ENCODE measurements at regions not wholly inside any gene's neighbourhood (a gene's known extent, or its start where the extent isn't known, plus 50 kb on each side); places are given as distances from the start of the nearest gene placed in this dataset.

DNA sequence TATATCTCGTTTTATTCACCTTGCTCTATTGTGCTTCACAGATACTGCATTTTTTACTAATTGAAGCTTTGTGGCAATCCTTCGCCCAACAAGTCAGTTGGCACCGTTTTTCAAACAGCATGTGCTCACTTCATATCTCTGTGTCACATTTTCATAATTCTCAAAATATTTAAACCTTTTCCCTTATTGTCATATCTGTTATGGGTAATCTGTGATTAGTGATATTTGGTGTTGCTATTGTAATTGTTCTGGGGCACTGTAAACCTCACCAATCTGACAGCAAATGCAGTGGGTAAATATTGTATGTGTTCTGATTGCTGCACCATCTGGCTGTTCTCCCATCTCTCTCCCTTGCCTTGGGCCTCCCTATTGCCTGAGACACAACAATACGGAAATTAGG lies 191.3 kb downstream of the BTG1 start:
- no peak overlapping the region for H3K9ac ChIP-seq (ENCODE audit: insufficient read length, low read depth)
- no peaks in the 10 kb centered on the region for H3K9me3 ChIP-seq (ENCODE audit: insufficient read depth, low read length)
- H3K36me3 ChIP-seq (ENCODE audit: insufficient read depth, insufficient read length, low read length): no peaks in the 10 kb centered on the region
- TF ChIP-seq YY1 (IDR thresholded peaks at IDR 0.05; ENCODE audit: insufficient read depth, insufficient read length) (no peak), ZNF274 (IDR thresholded peaks at IDR 0.05; ENCODE audit: low read depth, low read length) (no peak), SUZ12 (IDR thresholded peaks at IDR 0.05; ENCODE audit: extremely low read depth, insufficient read depth, insufficient read length) (no peak)
- no peak overlapping the region for H3K4me3 ChIP-seq (ENCODE audit: insufficient read length, low read depth)
- no peak for DNase-seq (ENCODE audit: low read depth, low spot score)
- H3K27me3 ChIP-seq (ENCODE audit: insufficient read depth, insufficient read length): no peaks in the 10 kb centered on the region
- H3K4me1 ChIP-seq (ENCODE audit: insufficient read depth, insufficient read length): no peaks in the 10 kb centered on the region

GRCh38 chr12:91952916-91953315 lies 192.7 kb downstream of the BTG1 start:
- Histone ChIP-seq H3K9me3 (ENCODE audit: insufficient read depth, low read length) (no peaks in the 10 kb centered on the region), H3K27me3 (ENCODE audit: insufficient read depth, insufficient read length) (no peaks in the 10 kb centered on the region), H3K9ac (ENCODE audit: insufficient read length, low read depth) (no peak overlapping the region), H3K4me1 (ENCODE audit: insufficient read depth, insufficient read length) (no peaks in the 10 kb centered on the region), H3K4me3 (ENCODE audit: insufficient read length, low read depth) (no peak overlapping the region), H3K36me3 (ENCODE audit: insufficient read depth, insufficient read length, low read length) (no peaks in the 10 kb centered on the region)
- no peak for DNase-seq (ENCODE audit: low read depth, low spot score)
- TF ChIP-seq ZNF274 (IDR thresholded peaks at IDR 0.05; ENCODE audit: low read depth, low read length): no peak
- TF ChIP-seq YY1 (IDR thresholded peaks at IDR 0.05; ENCODE audit: insufficient read depth, insufficient read length): no peak
- no peak for TF ChIP-seq SUZ12 (IDR thresholded peaks at IDR 0.05; ENCODE audit: extremely low read depth, insufficient read depth, insufficient read length)

- no peaks in the 10 kb centered on the region for H3K4me1 ChIP-seq (ENCODE audit: insufficient read depth, insufficient read length)
- H3K4me3 ChIP-seq (ENCODE audit: insufficient read length, low read depth): no peak overlapping the region
- H3K27me3 ChIP-seq (ENCODE audit: insufficient read depth, insufficient read length): no peaks in the 10 kb centered on the region
- no peaks in the 10 kb centered on the region for H3K9me3 ChIP-seq (ENCODE audit: insufficient read depth, low read length)
- no peak for DNase-seq (ENCODE audit: low read depth, low spot score)
- TF ChIP-seq SUZ12 (IDR thresholded peaks at IDR 0.05; ENCODE audit: extremely low read depth, insufficient read depth, insufficient read length) (no peak), YY1 (IDR thresholded peaks at IDR 0.05; ENCODE audit: insufficient read depth, insufficient read length) (no peak), ZNF274 (IDR thresholded peaks at IDR 0.05; ENCODE audit: low read depth, low read length) (no peak)
- H3K36me3 ChIP-seq (ENCODE audit: insufficient read depth, insufficient read length, low read length): no peaks in the 10 kb centered on the region
- no peak overlapping the region for H3K9ac ChIP-seq (ENCODE audit: insufficient read length, low read depth)
These were observed 194.1 kb downstream of the BTG1 start for GRCh38 chr12:91951571-91951970.

GRCh38 chr12:91948504-91948903 lies 197.1 kb downstream of the BTG1 start:
- H3K4me1 ChIP-seq (ENCODE audit: insufficient read depth, insufficient read length): no peaks in the 10 kb centered on the region
- no peak overlapping the region for H3K4me3 ChIP-seq (ENCODE audit: insufficient read length, low read depth)
- no peaks in the 10 kb centered on the region for H3K9me3 ChIP-seq (ENCODE audit: insufficient read depth, low read length)
- no peaks in the 10 kb centered on the region for H3K36me3 ChIP-seq (ENCODE audit: insufficient read depth, insufficient read length, low read length)
- no peaks in the 10 kb centered on the region for H3K27me3 ChIP-seq (ENCODE audit: insufficient read depth, insufficient read length)
- no peak for DNase-seq (ENCODE audit: low read depth, low spot score)
- TF ChIP-seq YY1 (IDR thresholded peaks at IDR 0.05; ENCODE audit: insufficient read depth, insufficient read length): no peak
- TF ChIP-seq ZNF274 (IDR thresholded peaks at IDR 0.05; ENCODE audit: low read depth, low read length): no peak
- no peak for TF ChIP-seq SUZ12 (IDR thresholded peaks at IDR 0.05; ENCODE audit: extremely low read depth, insufficient read depth, insufficient read length)
- H3K9ac ChIP-seq (ENCODE audit: insufficient read length, low read depth): no peak overlapping the region

DNA sequence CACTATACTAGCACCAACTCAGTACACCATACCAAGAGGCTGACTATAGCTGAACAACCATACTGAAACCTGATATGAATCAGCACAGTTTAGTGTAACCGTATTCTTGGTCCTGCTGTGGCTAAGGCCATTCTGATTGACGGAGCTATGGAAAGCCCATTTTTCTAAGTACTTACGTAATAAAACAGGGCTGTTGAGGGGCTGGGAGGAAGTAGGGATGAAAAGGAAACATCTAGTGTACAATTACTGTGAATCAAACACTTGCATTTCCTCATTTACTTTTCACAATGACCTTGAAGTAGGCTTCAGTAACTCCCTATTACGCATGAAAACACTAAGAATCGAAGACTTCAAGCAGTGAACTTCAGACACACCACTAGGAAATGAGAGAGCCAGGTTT lies 198.2 kb downstream of the BTG1 start:
- H3K9ac ChIP-seq (ENCODE audit: insufficient read length, low read depth): no peak overlapping the region

GRCh38 chr12:91944637-91945036 lies 201.0 kb downstream of the BTG1 start:
- Histone ChIP-seq H3K27me3 (ENCODE audit: insufficient read depth, insufficient read length) (no peaks in the 10 kb centered on the region), H3K9me3 (ENCODE audit: insufficient read depth, low read length) (no peaks in the 10 kb centered on the region), H3K4me3 (ENCODE audit: insufficient read length, low read depth) (no peak overlapping the region), H3K36me3 (ENCODE audit: insufficient read depth, insufficient read length, low read length) (no peaks in the 10 kb centered on the region), H3K4me1 (ENCODE audit: insufficient read depth, insufficient read length) (no peaks in the 10 kb centered on the region), H3K9ac (ENCODE audit: insufficient read length, low read depth) (no peak overlapping the region)
- DNase-seq (ENCODE audit: low read depth, low spot score): no peak
- TF ChIP-seq ZNF274 (IDR thresholded peaks at IDR 0.05; ENCODE audit: low read depth, low read length): no peak
- no peak for TF ChIP-seq SUZ12 (IDR thresholded peaks at IDR 0.05; ENCODE audit: extremely low read depth, insufficient read depth, insufficient read length)
- TF ChIP-seq YY1 (IDR thresholded peaks at IDR 0.05; ENCODE audit: insufficient read depth, insufficient read length): no peak

More for the DNA sequence above, 198.2 kb downstream of the BTG1 start:
- H3K4me1 ChIP-seq (ENCODE audit: insufficient read depth, insufficient read length): no peaks in the 10 kb centered on the region
- H3K4me3 ChIP-seq (ENCODE audit: insufficient read length, low read depth): no peak overlapping the region
- no peaks in the 10 kb centered on the region for H3K36me3 ChIP-seq (ENCODE audit: insufficient read depth, insufficient read length, low read length)
- TF ChIP-seq SUZ12 (IDR thresholded peaks at IDR 0.05; ENCODE audit: extremely low read depth, insufficient read depth, insufficient read length) (no peak), ZNF274 (IDR thresholded peaks at IDR 0.05; ENCODE audit: low read depth, low read length) (no peak), YY1 (IDR thresholded peaks at IDR 0.05; ENCODE audit: insufficient read depth, insufficient read length) (no peak)
- DNase-seq (ENCODE audit: low read depth, low spot score): no peak
- H3K9me3 ChIP-seq (ENCODE audit: insufficient read depth, low read length): no peaks in the 10 kb centered on the region
- H3K27me3 ChIP-seq (ENCODE audit: insufficient read depth, insufficient read length): no peaks in the 10 kb centered on the region

DNA sequence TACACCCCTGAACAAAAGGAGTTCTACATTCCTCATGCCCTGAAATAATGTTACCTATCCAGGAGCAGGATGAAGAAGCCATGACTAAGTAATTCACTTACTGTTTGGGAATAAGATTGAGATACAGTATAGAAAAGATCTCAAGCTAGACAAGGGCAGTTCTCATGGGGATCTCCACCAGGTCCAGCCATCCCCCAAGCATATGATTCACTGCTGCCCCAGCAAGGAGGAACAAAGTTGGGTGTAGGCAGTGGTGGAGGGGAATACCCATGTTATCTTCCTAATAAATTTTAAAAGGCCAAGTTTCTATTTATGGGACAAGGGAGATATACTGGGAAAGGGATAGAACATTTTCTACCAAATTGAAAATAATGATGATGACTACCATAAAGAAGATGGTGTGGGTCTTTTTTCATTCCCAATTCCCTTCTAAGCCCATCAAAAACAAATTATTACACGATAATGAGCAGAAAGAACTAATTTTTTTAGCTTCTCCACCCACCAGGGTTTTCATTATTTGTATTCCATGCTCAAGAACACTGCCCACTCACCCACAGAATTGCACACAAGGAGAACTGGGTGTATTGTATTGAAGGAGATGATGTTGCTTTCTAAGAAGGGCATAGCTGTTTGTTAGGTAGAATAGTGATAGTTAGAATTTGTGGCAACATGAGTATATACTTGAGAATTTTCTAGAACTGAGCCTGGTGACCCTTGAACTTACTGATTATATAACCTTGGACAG lies 204.6 kb downstream of the BTG1 start:
- Histone ChIP-seq H3K27me3 (ENCODE audit: insufficient read depth, insufficient read length) (no peaks in the 10 kb centered on the region), H3K36me3 (ENCODE audit: insufficient read depth, insufficient read length, low read length) (no peaks in the 10 kb centered on the region)

More for the DNA sequence above, 204.6 kb downstream of the BTG1 start:
- H3K9me3 ChIP-seq (ENCODE audit: insufficient read depth, low read length): no peaks in the 10 kb centered on the region
- no peak for DNase-seq (ENCODE audit: low read depth, low spot score)
- TF ChIP-seq YY1 (IDR thresholded peaks at IDR 0.05; ENCODE audit: insufficient read depth, insufficient read length) (no peak), ZNF274 (IDR thresholded peaks at IDR 0.05; ENCODE audit: low read depth, low read length) (no peak), SUZ12 (IDR thresholded peaks at IDR 0.05; ENCODE audit: extremely low read depth, insufficient read depth, insufficient read length) (no peak)
- H3K4me1 ChIP-seq (ENCODE audit: insufficient read depth, insufficient read length): no peaks in the 10 kb centered on the region
- no peak overlapping the region for H3K9ac ChIP-seq (ENCODE audit: insufficient read length, low read depth)
- no peak overlapping the region for H3K4me3 ChIP-seq (ENCODE audit: insufficient read length, low read depth)
